ENCODE measurements at regions not wholly inside any gene's neighbourhood (a gene's known extent, or its start where the extent isn't known, plus 50 kb on each side); places are given as distances from the start of the nearest gene placed in this dataset.

DNA sequence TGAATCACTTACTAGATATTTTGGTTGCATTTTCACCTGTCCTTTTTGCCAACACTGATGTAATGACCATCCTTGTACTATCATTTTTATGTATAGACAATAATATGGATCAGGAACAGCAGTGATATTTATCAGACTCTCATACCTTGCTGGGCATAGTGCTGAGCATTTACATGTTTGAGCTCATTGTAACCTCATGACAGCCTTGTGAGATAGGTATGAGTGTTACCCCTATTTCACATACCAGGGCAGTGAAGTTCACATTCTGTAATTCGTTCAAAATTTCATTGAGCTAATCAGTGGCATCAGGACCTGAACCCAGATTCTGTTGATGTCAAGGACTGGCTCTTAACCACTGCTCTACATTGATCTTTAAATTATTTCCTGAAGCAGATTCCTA is 221.5 kb upstream of the TBL1XR1 start:
- POLR2A ChIA-PET (ENCODE audit: low non-redundant PET) = no interaction called here
- Histone ChIP-seq H3K9me3 (ENCODE audit: low read depth, low read length, poor library complexity, severe bottlenecking) (no peaks in the 10 kb centered on the region), H3K27me3 (replicated peaks; ENCODE audit: insufficient read depth, low read depth, low read length, poor library complexity) (no peaks in the 10 kb centered on the region), H3K36me3 (ENCODE audit: insufficient read depth, low read length, poor library complexity, severe bottlenecking) (no peaks in the 10 kb centered on the region), H3K27ac (ENCODE audit: low read depth, low read length, poor library complexity, severe bottlenecking) (no peak overlapping the region), H3K4me3 (ENCODE audit: low read depth, low read length, poor library complexity, severe bottlenecking) (no peak overlapping the region), H3K4me1 (ENCODE audit: insufficient read depth, low read length, poor library complexity, severe bottlenecking) (peaks cover 5% of the 10 kb centered on the region)
- no peak for TF ChIP-seq EZH2 (IDR thresholded peaks at IDR 0.05; ENCODE audit: borderline replicate concordance, low read depth, low read length, poor library complexity, severe bottlenecking)
- TF ChIP-seq, protein P1, sequence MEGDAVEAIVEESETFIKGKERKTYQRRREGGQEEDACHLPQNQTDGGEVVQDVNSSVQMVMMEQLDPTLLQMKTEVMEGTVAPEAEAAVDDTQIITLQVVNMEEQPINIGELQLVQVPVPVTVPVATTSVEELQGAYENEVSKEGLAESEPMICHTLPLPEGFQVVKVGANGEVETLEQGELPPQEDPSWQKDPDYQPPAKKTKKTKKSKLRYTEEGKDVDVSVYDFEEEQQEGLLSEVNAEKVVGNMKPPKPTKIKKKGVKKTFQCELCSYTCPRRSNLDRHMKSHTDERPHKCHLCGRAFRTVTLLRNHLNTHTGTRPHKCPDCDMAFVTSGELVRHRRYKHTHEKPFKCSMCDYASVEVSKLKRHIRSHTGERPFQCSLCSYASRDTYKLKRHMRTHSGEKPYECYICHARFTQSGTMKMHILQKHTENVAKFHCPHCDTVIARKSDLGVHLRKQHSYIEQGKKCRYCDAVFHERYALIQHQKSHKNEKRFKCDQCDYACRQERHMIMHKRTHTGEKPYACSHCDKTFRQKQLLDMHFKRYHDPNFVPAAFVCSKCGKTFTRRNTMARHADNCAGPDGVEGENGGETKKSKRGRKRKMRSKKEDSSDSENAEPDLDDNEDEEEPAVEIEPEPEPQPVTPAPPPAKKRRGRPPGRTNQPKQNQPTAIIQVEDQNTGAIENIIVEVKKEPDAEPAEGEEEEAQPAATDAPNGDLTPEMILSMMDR (conservative IDR thresholded peaks at IDR 0.05; ENCODE audit: low read depth, low read length) = no peak
- no peak for DNase-seq (ENCODE audit: low spot score)
- CTCF ChIA-PET = no interaction called here
- intact Hi-C loops (cut with micrococcal nuclease; ENCODE audit: unreplicated experiment) = no loop called here
- BruUV-seq (replicated peaks) = no TSS peak

DNA sequence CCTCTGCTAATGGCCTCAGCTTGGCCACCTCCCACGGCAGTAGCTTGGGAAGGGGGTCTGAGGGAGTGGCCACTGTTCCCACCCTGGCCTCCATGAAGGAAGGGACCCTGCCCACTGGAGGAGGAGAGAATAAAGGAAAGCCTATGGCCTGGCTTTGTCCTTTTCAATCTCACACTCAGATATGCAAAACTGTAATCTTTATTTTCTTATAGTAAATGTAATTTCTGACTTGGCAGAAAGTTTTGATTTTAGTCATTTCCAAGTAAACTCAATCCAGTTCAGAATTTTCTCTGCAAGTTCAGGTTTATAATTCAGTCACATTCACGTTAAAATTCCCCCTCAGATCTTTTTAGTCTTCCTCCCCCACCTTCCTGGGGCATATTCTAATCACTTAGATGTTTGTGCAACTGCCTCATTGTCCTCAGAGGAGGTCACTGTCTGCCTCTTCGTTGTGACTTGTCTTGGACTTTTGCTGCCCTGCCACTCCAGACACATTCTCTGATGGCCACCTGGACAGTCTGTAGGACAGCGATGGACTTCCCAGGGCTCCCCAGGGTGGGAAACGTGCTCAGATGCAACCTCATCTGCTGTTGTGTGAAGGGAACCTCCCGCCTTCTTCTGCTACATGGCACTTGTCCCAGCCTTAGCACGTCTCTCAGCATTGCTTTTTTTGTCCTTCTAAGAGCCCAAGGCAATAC is 222.8 kb upstream of the TBL1XR1 start:
- POLR2A ChIA-PET (ENCODE audit: low non-redundant PET) = no interaction called here

DNA sequence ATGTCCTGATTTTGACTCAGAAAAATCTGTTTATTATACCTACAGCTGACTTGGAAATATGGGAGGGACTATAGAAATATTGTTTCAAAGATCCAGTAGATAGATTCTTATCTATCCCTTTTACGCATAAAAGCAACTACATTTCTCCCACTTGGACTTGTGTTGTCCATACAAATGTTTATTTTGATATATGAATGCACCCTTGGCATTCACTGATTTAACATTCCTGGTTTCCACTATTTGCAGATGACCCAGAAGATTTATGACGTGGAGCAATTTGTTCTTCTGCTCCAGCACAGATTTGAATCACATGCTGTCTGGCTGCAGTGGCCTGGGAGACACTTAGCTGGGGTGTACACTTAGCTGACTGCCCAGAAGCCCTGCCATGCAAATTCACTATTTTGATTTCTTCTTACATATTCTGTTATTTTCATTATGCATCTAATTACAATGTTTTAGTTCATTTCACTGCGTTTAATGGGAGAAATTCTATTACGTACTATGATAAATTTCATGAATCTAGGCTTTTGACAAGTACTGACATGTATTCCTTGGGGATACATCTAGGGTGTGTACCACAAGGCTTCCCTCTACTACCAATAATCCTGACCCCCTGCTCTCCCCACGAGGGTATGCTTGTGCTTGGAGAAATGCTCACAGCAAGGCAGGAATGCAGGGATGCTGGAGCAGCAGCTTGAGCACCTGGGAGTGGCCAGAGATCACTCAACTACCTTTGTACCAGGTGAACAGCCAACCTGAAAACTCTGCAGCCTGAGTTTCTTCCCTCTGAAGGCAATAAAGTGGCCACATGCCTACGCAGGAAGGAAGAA is 223.6 kb upstream of the TBL1XR1 start:
- H3K36me3 ChIP-seq (ENCODE audit: insufficient read depth, low read length, poor library complexity, severe bottlenecking) = no peaks in the 10 kb centered on the region
- no peaks in the 10 kb centered on the region for H3K9me3 ChIP-seq (ENCODE audit: low read depth, low read length, poor library complexity, severe bottlenecking)
- DNase-seq (ENCODE audit: low spot score) = no peak
- ChIA-PET POLR2A (ENCODE audit: low non-redundant PET) (interaction anchor here (0.6 kb wide), 1 partner anchor 234 kb away, joined by 3 read pairs; no protein-coding TSS in a partner anchor), CTCF (no interaction called here)
- TF ChIP-seq EZH2 (IDR thresholded peaks at IDR 0.05; ENCODE audit: borderline replicate concordance, low read depth, low read length, poor library complexity, severe bottlenecking) = no peak
- TF ChIP-seq, protein P1 (conservative IDR thresholded peaks at IDR 0.05; ENCODE audit: low read depth, low read length) = no peak
- no TSS peak for BruUV-seq (replicated peaks)
- intact Hi-C loops (cut with micrococcal nuclease; ENCODE audit: unreplicated experiment) = no loop called here
- peaks cover 5% of the 10 kb centered on the region for H3K4me1 ChIP-seq (ENCODE audit: insufficient read depth, low read length, poor library complexity, severe bottlenecking)
- no peaks in the 10 kb centered on the region for H3K27me3 ChIP-seq (replicated peaks; ENCODE audit: insufficient read depth, low read depth, low read length, poor library complexity)
- no peak overlapping the region for H3K27ac ChIP-seq (ENCODE audit: low read depth, low read length, poor library complexity, severe bottlenecking)
- H3K4me3 ChIP-seq (ENCODE audit: low read depth, low read length, poor library complexity, severe bottlenecking) = no peak overlapping the region

More for the DNA sequence above, 222.8 kb upstream of the TBL1XR1 start:
- Histone ChIP-seq H3K36me3 (ENCODE audit: insufficient read depth, low read length, poor library complexity, severe bottlenecking) (no peaks in the 10 kb centered on the region), H3K4me1 (ENCODE audit: insufficient read depth, low read length, poor library complexity, severe bottlenecking) (peaks cover 5% of the 10 kb centered on the region), H3K27ac (ENCODE audit: low read depth, low read length, poor library complexity, severe bottlenecking) (no peak overlapping the region), H3K4me3 (ENCODE audit: low read depth, low read length, poor library complexity, severe bottlenecking) (no peak overlapping the region), H3K9me3 (ENCODE audit: low read depth, low read length, poor library complexity, severe bottlenecking) (no peaks in the 10 kb centered on the region), H3K27me3 (replicated peaks; ENCODE audit: insufficient read depth, low read depth, low read length, poor library complexity) (no peaks in the 10 kb centered on the region)
- intact Hi-C loops (cut with micrococcal nuclease; ENCODE audit: unreplicated experiment) = no loop called here
- TF ChIP-seq, protein P1 (conservative IDR thresholded peaks at IDR 0.05; ENCODE audit: low read depth, low read length) = no peak
- TF ChIP-seq EZH2 (IDR thresholded peaks at IDR 0.05; ENCODE audit: borderline replicate concordance, low read depth, low read length, poor library complexity, severe bottlenecking) = no peak
- DNase-seq (ENCODE audit: low spot score) = no peak
- CTCF ChIA-PET = no interaction called here
- no TSS peak for BruUV-seq (replicated peaks)

Measured in A673 (cell line).